ENCODE measurements at regions not wholly inside any gene's neighbourhood (a gene's known extent, or its start where the extent isn't known, plus 50 kb on each side); places are given as distances from the start of the nearest gene placed in this dataset.
"Not testable (repeated sequence)": the region's sequence is repeated elsewhere in the genome, so short reads cannot be mapped to it uniquely, and the experiment has no call there.

DNA sequence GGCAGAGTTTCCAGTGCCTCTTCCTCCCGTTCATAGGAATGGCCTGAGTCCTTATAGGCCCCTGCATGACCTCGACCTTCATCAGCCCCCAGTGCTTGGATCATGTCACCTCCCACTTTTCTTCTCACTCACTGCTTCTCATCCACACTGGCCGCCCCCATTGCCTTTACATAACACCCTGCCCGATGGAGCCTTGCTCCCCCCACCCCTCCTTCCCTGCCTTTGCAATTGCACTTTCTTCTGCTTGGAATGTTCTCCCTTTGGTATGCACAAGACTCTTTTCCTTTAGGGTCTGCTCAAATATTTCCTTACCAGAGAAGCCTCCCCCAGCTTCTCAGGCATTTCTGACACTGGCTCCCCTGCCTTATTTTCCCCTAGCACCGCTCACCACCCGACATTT lies 125.2 kb upstream of the KCNJ6 start:
- no peak for DNase-seq (ENCODE audit: low spot score)

DNA sequence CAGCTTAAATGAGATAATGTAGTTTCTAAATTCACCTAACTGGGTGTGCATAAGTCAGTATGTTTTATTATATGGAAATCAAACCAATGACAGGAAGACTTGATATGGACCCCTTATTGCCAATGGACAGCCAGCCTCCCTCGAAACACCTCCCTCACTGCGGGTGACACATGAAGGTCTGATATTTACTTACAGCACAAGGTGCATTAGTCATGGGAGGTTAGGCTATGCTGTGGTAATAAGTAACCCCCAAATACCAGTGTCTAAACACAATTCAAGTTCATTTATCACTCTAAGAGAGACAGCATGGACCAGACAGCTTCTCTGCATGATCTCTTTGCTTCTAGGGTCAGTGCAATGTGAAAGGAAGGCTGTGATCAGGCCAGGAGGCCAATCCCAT lies 126.0 kb upstream of the KCNJ6 start:
- no peak for DNase-seq (ENCODE audit: low spot score)

DNA sequence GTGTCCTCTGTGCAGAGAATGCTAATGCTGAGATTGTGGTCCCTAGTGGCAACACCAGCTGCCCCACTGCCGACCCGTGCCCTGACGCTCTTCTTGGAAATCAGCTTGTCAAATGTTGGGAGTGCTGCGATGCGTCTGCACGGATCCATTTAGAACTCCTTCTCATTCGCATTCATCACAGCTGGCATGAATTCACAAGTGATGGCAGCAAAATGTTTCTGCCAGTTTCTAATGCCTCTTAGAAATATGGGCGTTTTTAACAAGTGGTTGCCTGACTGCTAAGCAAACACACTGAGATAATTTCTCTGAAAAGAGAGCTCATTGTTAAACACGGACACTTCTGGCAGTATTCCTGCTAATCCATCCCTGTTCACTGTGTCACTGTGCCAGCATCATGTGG lies 131.9 kb upstream of the KCNJ6 start:
- no peak for DNase-seq (ENCODE audit: low spot score)

DNA sequence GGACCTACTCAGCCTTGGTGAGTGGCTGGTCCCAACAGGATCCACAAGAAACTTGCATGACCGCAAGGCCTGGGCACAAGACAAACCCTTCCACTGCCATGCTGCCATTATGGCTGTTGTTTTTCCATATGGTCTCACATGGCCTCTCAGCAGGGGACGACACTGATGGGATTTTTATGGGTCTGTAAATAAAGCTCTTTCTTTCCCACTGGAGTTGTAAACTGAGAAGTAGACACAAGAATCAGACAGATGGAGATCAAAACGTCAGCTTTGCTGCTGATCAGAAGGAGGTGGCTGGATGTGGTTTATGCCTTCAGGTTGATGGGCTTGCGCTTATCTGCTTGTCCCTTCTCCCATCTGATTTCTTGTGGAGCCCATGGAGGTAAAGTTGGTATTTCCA lies 138.1 kb upstream of the KCNJ6 start:
- no peak for DNase-seq (ENCODE audit: low spot score)

DNA sequence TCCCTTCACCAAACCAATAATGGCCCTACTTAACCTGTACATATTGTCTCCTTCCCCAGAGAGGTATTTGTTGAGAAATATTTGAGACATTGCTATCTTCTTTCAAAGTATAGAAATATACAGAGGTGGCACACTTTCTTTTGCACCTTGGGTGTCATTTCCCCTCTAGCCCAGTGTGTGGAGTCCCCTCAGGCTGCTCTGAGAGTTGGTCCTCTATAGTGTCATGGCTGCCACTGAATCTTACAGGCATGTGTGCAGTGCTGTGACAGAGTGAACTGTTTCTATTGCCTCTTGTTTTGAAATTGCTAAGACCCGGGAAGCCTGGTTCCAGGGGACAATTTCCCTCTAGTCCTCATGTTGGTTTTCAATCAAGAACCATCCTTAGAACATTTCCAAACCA lies 140.2 kb upstream of the KCNJ6 start:
- DNase-seq (ENCODE audit: low spot score), result no peak

DNA sequence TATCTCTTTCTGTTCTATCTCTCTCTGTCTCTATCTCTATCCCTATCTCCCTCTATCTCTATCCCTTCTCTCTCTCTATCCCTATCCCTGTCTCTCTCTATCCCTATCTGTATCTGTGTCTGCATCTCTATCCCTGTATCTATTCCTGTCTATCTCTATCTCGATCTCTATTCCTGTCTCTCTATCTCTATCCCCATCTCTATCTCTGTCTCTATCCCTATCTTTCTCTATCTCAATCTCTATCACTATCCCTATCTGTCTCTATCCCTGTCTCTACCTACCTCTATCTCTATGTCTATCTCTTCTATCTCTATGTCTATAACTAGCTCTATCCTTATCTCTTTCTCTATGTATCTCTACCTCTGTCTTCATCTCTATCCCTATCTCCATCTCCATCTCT lies 141.4 kb upstream of the KCNJ6 start:
- DNase-seq (ENCODE audit: low spot score), result no peak

DNA sequence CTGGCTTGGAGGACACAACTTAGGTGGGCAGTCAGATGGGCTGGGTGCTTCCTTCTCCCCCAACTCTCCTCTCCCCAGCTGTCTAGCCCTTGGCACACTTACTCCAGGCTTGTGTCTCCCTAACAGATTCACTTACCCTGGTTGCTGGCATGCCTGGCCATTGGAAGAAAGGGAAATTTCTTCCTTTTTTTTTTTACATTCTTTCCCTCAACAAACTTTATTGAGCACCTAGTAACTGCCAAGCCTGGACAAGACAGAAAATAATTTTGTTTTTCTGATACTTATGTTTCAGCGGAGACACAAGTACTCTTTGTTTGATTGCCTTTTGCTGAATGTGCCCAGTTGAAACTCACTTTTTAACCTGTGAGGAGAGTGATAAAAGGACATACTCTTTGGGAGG lies 144.3 kb upstream of the KCNJ6 start:
- no peak for DNase-seq (ENCODE audit: low spot score)

DNA sequence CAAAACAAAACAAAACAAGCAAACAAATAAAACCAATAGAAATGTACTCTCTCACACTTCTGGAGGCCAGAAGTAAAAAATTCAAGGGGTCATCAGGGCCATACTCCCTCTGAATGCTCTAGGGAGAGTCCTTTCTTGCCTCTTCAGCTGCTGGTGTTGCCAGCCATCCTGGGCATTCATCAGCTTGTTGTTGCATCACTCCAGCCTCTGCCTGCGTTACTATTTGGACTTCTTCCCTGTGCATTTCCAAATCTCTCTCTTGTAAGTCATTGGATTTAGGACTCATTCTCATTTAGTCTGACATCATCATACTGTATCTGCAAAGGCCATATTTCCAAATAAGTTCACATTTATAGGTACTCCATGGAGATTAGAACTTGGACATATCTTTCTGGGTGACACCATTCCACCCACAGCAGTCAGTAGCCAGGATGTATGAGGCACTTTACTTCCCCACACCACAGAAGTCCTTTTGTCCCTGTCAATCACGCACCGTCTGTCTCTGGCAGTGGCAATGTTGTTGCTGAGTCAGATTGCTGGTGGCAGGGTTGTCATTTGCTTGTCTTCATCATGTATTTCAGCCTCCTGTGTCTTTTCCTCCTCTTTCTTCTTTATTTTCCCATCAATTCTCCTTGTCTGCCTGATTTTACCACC lies 151.0 kb upstream of the KCNJ6 start:
- no peak for DNase-seq (ENCODE audit: low spot score)

DNA sequence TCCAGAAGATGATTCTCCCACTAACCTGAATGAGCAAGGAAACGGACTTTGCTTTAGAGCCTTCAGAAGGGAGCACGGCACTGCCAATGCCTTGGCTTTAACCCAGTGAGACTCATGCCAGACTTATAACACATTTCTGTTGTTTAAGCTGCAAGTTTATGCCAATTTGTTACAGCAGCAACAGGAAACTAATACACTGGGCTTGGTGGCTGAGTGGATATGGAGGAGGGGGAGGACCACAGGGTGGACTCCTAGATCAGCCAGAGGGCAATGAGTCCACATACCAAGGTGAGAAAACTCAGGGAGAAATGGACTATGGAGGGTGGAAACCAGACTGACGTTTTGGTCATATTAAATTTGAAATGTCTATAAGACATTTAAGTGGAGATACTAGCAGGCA lies 156.2 kb upstream of the KCNJ6 start:
- DNase-seq (ENCODE audit: low spot score), result no peak

DNA sequence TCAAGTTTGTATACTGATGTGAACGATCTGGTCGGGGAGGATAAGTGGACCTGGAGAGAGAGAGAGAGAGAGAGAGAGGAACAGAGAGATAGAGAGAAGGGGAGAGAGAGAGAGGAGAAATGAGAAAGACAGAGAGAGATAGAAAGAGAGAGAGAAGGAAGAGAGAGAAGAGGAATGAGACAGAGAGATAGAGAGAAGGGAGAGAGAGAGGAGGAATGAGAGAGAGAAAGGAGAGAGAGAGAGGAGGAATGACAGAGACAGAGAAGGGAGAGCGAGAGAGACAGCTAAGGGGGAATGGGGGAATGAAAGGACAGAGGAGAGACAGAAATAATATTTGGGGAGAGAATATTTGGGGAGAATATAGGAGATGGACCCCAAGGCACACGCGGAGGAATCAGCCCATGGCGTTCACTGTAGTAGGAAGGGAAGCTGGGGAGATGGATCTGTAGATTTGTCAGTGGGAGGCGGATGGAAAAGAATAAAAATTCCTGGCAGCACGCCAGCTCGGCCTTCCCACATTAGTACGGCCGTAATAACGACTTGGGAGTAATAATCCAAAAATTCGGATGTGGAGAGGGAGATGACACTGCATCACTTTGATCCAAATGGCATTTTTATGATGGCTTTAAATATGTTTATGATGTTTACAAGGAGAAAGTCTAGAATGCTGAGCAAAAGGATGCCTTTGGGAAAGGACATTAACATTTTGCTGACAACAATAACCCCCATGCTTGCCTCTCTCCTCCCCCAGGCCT lies 159.8 kb upstream of the KCNJ6 start:
- DNase-seq (ENCODE audit: low spot score), result no peak

DNA sequence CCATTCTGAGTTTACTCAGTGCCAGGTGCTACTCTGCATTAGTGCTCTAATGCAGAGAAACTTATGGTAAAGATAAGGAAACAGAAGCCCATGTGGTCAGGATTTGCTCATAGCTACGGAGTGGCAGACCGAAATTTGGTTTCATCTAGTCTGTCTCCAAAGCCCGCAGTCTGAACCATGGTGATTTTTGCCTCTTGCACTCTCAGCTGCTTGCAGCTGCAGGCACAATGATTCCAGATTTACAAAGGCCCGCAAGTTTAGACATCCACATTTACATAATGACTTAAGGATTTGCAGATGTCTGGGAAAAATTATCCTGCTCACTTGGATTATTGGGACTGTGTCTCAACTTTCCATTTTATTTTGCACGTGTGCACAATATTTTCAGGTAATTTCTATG lies 161.3 kb upstream of the KCNJ6 start:
- no peak for DNase-seq (ENCODE audit: low spot score)

DNA sequence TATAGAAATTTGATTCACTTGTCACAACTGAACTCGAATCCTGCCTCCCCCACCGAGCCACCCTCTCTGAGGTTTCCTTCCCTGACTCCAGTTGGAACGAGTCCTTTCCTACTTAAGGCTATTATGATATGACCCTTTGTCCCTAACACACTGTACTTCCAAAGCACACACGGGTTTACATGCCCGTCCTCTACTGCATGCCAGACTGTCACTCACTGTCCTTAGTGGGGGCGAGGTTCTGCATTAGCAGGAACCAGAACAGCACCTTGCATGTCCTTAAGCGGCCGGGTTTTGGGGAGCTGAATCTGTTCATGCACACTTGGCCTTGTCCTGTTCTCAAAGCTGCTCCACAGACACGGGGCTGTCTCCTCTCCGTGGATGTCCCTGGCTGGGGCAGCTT lies 164.6 kb upstream of the KCNJ6 start:
- DNase-seq (ENCODE audit: low spot score), result no peak

DNA sequence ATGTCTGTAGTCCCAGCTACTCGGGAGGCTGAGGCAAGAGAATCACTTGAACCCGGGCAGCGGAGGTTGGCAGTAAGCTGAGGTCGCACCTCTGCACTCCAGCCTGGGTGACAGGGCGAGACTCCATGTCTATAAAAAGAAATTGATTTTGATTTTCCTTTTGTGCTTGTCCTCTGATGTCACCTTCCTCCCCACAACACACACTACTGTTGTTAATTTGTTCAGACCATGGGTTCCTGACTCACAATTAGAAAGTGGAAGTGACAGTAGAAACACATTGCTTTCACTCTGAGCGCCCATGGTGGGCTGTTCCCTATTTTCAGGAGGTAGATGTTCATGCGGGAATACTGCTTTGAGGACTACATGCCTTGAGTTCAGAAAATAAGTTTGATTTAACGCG lies 165.5 kb upstream of the KCNJ6 start:
- no peak for DNase-seq (ENCODE audit: low spot score)

DNA sequence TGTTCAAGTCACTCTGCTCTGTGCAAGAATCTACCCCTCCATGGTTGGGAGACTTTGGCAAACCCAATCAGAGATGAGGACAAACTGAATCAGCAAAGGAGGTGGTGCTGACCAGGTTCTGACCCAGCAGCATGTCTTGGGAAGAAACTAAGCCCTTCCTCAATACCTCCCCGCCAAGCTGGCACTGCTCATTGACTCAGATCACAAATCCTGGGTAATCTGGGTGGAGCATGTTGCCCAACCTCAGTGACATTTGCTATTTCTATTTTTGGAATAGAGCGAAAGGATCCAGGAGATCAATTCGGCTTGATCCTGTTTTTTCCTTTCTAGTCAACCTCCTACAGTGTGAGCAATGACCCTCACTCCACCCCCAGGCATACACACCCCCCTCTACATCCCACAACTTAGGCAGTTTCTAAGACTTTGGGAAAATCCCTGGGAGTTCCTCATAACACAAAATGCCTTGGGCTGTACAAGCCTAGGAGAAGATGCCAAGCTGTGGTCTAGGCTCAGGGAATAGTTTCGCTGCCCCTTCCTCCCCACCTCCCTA lies 166.8 kb upstream of the KCNJ6 start:
- no peak for DNase-seq (ENCODE audit: low spot score)

DNA sequence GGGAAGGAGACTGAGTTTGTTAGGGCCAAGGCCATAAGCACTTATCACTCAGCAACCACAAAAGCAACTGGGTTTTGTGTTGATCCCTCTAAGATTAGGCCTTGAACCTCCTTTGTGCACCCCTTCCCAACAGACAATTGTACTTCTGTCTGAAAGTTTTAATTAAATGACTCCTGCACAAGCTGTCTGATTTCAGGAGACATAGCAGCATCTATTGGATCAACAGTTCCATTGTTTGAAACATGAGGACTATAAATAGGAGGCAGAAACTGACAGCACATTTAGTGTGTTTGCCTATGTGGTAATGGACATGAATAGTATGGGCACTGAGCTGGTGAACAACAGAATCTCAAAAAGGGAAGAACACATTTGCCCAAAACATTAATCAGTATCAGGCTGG lies 167.3 kb upstream of the KCNJ6 start:
- DNase-seq (ENCODE audit: low spot score), result no peak

DNA sequence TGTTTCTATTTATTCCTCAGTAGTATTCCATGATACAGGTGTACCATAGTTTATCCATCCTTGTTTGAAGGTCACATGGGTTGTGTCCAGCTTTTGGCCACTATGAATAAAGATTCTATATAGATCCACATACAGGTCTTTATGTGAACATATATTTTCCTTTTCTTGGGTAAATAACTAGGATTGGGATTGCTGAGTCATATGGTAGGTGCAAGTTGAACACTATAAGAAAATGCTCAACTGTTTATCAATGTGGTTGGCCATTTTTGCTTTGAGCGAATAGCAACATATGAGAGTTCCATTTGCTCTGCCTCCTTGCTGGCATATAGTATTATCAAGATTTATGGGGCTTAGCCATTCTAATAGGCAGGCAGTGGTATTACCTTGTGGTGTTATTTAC lies 170.2 kb upstream of the KCNJ15 start:
- DNase-seq (ENCODE audit: low spot score), result no peak

DNA sequence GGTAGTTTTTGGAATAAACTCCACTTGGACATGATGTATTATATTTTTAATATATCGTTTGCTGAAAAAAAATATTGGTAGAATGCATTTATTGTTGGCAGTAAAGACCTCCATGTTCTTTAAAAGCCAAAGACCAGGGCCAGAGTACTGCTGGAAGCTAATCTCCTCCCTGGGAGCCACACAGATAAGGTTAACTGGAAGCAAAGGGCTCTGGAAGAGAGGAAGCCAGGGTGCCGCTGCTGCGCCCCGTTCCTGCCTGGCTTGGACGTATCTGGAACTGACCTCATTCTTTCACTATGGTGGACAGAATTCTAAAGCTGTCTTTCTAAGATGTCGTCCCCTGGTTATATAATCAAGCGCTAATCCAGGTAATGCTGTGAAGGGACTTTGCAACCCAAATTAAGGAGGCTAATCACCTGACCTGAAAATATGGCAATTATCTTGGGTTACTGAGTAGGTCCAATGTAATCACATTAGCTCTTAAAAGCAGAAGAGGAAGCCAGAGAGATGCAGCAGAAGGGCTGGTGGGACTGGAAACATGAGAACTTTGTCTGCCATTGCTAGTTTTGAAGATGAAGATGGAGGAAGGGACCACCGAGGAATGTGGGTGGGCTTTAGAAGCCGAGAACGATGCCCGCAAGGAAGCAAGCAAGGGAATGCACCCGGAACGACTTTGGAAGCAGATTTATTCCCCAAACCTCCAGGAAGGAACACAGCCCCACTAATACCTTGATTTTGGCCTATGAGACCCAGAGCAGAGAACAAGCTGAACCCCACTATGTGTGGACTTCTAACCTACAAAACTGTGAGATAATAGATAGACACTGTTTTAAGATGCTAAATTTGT lies 167.7 kb upstream of the KCNJ15 start:
- no peak for DNase-seq (ENCODE audit: low spot score)

DNA sequence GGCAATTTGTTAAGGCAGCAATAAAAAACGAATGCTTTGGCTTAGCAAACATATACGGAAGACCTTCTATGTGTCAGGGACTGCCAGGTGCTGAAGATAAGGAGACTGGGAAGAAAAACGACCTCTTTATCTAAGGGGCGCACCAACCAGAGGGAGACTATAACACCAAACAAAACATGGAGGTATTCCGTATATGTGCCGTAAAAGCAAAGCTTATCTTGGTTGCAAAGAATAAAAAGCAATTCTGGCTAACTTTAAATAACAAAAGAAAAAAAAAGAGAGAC lies 167.1 kb upstream of the KCNJ15 start:
- no peak for DNase-seq (ENCODE audit: low spot score)

DNA sequence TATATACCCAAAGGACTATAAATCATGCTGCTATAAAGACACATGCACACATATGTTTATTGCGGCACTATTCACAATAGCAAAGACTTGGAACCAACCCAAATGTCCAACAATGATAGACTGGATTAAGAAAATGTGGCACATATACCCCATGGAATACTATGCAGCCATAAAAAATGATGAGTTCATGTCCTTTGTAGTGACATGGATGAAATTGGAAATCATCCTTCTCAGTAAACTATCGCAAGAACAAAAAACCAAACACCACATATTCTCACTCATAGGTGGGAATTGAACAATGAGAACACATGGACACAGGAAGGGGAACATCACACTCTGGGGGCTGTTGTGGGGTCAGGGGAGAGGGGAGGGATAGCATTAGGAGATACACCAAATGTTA lies 165.7 kb upstream of the KCNJ15 start:
- not testable (repeated sequence) for DNase-seq (ENCODE audit: low spot score)

DNA sequence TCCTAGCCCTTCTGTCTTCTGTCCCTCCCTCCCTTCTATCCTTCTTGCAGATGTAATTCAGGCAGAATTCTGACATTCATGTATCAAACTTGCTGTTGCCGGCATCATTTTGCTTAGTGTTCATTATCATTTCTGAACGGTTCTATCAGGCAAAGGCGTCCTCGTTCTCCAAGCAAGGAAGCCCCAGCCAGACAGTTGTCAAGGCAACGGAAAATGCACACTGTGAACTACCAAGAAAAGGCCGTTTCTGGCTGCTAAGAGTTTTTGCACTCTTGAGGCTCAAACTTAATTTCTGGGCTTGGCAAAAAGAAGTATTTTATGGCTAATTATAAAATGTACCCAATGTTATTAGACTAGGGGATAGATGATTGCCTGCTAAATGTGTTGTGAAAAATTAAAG lies 164.7 kb upstream of the KCNJ15 start:
- DNase-seq (ENCODE audit: low spot score), result no peak

DNA sequence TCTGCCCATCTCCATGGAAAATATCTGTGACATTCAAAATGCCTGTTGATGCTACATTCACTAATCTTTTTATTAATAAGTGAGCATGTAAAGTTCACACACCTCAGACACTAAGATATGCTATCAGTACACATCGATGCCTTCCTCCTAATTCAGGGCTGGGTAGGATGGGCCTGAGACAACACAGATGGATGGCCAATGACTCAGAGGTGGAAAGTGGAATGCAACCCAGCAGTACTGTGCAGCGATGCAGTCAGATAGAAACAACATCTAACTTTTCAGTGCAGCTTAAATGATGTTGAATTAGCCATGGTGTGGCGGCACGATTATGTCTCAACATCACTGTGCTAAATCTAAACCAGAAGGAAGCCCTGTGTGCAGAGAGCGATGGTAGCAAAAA lies 161.6 kb upstream of the KCNJ15 start:
- no peak for DNase-seq (ENCODE audit: low spot score)

DNA sequence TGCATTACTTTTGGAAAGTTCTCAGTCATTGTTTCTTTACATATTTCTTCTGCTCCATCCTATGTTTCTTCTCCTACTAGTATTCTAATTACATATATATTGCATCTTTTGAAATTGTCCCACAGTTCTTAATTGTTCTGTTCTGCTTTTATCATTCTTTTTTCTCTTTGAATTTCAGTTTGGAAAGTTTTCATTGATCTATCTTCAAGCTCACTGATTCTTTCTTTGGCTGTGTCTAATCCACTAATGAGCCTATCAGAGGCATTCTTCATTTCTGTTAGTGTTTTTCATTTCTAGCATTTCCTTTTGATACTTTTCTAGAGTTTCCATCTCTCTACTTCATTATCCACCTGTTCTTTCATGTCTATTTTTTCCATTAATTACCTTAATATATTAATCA lies 159.0 kb upstream of the KCNJ15 start:
- no peak for DNase-seq (ENCODE audit: low spot score)

DNA sequence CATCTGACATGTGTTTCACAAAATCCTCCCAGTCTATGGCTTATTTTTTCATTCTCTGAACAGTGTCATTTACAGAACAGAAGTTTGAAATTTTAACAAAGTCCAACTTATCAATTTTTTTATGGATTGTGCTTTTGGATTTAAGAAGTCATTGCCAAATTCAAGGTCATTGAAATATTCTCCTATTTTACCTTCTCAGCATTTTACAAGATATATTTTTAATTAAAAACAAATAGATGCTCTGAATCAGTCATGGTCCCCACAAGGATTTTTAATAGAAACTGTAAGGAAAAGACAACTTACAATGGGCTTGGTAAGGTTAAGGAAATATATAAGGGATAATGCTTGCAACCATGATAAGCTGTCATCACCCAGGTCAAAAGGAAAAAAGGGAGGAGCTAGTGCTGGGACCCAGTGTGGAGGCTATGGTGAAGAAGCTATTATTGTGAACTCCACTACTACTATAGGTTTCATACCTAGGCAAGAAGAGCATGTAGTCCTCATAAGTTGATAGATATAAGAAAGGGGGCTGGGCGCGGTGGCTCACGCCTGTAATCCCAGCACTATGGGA lies 144.5 kb upstream of the KCNJ15 start:
- DNase-seq (ENCODE audit: low spot score), result no peak
